GM19328 (cell line): ENCODE measurements at regions not wholly inside any gene's neighbourhood (a gene's known extent, or its start where the extent isn't known, plus 50 kb on each side); places are given as distances from the start of the nearest gene placed in this dataset.
"Not testable (repeated sequence)": the region's sequence is repeated elsewhere in the genome, so short reads cannot be mapped to it uniquely, and the experiment has no call there.

Experiments used
- ATAC-seq: cut with Tn5 transposase; IDR thresholded peaks from one replicate; pipeline ENCODE4 v1.9.1; 2021; ENCODE audit warnings: mild to moderate bottlenecking, moderate library complexity; ENCODE audit not compliant: unreplicated experiment

DNA sequence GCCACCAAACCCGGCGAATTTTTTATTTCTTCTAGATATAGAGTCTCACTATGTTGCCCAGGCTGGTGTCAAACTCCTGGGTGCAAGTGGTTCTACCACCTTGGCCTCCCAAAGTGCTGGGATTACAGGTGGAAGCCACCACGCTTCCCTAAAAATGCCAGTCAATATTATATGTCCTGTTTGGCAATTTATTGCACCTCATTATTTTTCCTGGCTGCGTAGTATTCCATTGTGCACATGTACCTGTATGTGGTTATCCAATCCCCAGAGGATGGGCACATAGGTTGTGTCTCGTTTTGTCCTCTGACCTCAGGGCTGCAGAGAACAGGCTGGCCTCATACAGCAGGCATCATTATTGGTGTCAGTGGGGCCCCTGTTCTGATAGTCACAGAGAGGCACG is 181.7 kb downstream of the C9orf50 start:
- ATAC-seq = no peak

DNA sequence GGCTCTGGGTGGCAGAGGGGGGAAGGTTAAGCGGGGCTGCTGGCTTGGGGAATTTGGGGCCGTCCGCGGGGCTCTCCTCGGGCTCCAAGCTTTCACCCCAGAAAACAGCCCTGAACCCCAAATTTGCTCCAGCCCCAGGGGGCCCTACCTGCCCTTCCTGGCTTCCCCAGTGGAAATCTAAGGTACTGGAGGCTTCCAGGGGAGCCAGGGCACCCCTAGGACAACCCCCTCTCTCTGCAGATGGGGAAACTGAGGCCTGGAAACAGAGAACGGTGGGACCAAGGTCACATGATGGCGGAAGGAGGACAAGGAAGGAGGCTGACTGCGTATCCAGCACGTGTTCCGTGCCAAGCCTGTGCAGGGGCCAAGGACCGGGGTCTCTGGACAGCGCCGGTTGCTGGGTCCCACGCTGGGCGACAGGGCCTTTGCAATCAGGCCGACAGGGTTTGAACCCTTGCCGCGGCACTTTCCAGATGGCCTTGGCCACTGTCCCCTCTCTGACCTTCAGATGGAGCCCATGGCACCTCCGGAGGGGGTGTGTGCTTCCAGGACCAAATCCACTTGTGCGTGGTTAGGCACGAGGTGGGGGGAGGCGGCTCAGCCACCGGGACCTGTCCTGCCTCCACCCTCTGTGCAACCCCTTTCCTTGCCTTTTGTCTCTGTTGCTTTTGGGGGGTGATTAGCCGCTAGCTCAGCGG is 183.1 kb downstream of the C9orf50 start:
- no peak for ATAC-seq

DNA sequence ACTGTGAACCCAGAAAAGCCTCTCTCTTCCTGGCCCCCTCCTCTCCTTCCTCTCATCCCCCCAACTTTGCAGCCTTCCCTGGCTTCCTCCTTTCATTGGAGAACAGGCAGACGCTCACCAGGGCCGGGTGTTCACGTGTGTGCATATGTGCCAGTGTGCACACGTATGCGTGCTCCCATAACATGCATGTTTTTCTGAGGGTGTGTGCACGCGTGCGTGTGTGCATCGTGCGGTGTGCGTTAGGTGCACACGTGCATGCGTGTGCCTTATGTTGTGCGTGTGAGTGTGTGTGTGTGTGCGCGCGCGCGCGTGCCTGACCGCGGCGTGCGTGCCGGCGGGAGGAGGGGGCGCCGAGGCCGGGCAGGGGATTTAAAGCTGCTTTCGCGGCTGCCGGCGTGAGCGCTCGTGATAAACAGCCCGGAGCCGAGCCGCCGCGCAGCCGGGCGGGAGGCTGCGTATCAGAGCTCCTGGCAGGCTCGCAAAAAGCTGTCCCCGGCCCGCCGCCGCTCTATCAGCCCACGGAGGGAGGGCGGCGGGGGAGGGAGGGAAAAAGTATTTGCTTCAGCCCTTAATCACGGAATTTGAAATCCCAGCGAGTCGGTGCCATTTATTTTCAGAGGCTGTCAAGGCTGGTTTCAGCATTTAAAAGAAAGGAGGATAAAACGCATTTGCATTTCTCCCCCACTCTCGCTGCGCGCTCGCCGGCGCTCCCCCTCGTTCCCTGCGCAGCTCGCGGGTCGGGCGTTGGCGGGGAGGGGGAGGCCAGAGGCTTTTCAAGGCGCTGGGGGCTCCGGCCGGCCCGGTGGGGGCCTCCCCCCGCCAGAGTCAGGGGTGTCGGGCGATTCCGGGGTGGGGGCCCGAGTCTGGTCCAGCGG is 183.9 kb downstream of the C9orf50 start:
- ATAC-seq = no peak

DNA sequence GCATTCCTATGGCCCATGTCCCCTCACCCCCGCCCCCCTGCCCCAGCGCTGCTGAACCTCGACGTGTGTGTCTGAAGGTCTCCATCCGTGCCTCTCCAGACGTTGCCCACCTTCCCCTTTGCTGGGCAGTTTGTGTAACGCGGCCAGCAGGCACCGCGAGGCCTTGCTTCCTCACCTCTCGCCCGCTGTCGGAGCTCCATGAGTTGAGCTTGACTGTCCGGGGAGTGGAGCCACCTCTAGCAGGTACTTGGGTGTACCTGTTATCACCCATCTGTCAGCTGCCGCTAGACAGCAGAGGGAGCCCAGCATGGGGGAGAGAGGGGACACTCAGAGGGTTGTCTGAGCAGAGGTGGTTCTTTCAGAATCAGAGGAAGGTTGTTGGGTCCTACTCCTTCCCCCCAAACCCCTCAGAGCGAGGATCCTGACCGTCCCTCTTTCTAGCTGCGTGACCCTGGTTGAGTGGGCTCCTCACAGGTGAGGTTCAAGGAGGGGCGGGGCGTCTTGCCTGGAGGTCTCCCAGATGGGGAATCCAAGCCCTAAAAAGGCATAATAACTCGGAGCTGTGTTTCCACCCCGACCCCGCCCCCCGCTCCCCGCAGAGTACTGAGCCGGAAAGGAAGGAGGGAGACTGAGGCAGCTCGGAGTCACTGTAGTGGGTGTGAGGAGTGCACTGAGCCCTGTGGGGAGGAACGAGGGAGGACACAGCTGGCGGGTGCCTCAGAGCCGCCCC is 184.7 kb downstream of the C9orf50 start:
- no peak for ATAC-seq

DNA sequence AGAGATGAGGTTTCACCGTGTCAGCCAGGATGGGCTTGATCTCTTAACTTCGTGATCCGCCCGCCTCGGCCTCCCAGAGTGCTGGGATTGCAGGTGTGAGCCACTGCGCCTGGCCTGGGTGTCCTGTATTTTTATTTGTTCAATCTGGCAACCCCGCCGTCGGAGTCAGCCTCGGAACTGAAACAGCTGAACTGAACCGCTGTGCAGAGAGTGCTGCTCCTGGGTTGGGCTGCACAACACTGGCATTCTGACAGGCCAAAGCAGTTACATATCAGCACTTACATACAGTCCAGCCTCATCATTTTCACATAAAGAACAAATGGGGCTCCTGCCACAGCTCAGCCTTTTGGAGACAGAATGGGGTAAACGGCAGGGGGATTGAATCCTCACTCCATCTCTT is 185.6 kb downstream of the C9orf50 start:
- no peak for ATAC-seq

DNA sequence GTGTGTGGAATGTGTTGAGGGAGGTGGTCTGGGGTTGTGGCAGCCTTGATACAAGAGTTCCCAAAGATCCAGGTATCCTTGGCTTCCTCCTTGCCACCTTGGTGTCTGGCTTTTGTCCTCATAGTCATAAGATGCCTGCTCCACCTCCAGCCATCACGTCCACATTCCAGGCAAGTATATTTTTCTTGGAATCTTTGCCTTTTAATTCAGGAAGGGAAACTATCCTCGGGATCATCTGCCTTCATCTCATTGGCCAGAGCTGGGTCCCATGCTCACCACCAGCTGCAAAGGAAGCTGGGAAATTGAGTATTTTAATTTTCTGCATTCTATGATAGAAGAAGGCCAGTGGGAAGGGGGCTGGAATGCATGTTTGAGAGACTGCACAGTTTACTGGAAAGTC is 186.7 kb downstream of the C9orf50 start:
- ATAC-seq = no peak

DNA sequence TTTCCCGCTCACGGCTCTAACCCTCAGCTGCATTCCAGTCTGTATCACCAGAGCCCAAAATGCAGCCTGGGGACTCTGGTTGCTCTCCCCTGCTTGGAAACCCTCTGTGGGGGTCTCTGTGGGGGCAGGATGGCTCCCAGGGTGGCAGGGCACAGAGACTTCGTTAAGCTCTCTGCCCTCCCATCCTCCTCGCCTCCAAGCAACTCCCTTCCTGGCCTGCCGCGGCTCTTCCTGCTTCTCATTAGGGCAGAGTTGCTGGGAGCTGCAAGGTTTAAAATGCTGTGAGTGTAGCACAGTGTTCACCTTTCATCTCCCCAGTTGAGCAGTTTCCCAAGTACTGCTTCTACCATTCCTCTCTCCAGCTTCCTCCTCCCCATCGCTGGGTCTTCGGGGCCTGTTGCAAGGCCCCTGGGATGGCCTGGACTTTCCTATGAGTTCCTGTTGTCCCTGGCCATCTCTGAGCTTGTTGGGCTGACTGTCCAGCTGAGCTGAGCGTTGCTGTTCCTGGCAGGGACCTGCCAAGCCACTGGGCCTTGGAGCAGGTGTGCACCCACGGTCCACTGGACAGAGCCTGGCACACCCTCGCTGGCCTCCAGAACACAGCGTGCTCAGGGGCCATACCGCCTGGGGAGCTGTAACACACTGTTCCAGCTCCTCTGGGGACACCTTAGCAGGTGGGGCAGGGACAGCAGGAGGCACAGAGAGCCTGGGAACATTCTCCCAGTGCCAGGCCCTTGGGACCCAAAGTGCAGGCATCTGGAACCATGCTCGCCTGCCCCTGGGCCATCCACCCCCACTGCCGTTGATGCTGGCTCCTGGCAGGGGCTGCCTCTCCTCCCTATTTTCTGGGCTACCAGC is 188.4 kb downstream of the C9orf50 start:
- no peak for ATAC-seq

DNA sequence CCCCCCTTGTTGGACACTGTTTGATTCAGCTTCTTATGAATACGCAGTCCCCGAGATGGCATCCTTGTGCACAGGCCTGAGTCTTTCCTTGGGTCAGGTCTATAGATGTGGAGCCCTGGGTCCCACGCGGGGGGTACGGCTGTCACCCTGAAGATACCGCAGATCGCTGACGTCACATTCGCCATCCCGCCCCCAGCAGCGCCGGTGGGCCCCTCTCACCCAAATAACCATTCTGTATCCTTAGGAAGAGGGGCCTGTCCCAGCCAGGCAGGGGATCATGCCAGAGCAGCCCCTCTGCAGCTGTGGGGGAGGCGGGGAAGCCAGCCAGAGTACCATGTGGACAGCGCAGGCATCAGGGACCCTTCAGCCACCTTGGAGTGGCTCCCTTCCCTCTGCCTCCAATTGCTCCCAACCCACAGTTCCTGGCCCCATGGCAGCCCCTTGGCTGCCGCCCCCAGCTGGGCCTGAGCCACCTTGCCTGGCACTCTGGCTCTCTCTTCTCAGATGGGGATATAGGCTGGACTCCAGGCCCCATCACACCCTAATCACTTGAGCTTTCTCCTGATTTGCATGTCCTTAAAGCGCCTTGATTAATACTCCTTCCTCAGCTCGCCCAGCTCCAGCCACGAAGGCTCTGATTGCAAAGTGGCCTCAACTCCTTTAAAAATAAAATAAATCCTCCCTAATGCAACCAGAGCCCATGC is 189.8 kb downstream of the C9orf50 start:
- no peak for ATAC-seq

DNA sequence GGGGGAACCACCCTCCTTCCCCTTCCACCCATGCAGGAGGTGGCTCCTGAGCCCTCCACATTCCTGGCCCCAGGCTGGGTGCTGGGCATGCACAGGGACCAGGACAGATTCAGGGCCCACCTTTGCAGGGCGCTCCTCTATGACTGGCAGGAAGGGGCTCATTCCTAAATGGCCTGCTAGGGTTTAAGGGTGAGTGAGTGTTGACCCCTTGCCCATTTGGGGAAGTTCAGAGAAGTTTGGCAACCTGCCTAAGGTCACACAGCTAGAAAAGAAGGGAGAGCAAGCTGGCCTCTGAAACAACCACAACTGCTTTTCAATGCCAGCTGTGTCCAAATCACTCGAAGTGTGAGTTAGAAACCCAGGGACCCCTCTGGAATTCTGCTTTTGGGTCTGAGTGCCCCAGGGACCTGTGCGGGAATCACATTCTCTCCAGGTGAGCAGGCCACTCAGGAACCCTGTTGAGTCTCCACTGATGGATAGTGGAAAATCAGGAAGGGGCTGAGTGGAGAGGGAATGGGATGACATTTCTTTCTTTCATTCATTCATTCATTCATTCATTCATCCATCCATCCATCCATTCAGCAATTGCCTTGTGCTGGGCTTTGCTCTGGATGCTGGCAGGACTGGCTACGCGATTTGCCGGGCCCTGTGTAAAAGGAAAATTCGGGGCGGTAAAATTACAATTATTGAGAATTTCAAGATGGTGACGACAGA is 191.9 kb downstream of the C9orf50 start:
- ATAC-seq = no peak

DNA sequence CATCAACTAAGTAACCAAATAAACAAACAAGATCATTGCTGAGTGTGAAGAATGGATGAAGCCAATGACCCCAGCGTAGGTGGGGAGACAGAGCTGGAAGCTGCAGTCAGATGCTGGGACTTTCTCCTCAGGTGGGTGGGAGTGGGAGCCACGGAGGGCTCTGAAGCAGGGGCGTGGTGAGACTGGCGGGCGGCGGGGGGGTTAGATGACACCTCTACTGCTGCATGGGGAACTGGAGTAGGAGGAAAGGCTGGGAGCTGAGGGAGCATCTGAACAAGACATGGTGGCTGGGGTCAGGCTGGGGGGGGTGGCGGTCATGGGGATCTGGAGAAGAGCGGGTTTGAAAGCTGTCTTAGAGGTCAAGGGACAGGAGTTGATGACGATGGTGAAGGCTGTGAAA is 193.8 kb downstream of the C9orf50 start:
- no peak for ATAC-seq

DNA sequence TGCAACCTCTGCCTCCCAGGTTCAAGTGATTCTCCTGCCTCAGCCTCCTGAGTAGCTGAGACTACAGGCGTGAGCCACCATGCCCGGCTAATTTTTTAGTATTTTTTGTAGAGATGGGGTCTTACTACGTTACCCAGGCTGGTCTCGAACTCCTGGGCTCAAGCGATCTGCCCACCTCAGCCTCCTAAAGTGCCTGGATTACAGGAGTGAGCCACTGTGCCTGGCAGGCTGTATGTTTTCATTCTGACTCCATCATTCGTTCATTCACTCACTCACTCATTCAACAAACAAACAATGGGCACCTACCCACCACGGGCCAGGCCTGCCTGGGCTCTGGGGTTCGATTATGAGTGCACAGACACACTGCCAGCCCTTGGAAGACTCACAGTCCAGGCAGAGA is 197.1 kb downstream of the C9orf50 start:
- not testable (repeated sequence) for ATAC-seq

DNA sequence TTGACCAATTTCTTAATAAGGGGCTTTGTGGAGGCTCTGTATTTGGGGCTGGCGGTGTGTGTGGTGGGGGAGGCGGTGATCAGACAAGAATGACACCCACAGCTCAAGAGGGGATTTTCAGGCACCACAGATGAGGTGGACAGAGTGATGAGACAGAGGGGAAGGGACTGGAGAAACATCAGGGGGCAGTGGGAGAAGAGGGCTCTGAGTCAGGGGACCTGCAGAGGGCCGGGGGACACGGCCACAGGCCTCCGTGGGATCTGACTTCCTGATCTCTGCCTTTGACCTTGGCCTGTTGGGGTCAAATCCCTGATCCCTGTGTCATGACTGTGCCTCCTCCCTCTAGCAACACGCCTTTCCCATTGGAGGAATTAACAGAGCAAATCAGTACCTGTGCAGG is 197.7 kb downstream of the C9orf50 start:
- ATAC-seq = no peak

DNA sequence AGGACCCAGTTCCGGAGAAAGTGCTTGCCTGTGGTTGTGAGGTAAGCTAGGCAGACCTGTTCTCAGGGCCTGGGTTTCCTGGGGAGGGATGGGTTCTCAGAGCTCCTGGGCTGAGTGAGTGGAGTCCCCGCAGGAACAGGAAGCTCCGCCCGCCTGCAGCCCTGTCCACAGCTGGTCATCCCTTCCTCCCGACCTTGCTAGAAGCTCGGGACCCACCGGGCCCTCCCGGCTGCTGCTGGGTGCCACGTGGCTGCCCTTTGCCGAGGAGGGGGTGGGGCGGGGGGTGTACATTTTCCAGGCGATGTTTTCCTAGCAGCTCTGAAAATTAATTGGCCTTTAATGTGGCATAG is 198.1 kb downstream of the C9orf50 start:
- no peak for ATAC-seq

DNA sequence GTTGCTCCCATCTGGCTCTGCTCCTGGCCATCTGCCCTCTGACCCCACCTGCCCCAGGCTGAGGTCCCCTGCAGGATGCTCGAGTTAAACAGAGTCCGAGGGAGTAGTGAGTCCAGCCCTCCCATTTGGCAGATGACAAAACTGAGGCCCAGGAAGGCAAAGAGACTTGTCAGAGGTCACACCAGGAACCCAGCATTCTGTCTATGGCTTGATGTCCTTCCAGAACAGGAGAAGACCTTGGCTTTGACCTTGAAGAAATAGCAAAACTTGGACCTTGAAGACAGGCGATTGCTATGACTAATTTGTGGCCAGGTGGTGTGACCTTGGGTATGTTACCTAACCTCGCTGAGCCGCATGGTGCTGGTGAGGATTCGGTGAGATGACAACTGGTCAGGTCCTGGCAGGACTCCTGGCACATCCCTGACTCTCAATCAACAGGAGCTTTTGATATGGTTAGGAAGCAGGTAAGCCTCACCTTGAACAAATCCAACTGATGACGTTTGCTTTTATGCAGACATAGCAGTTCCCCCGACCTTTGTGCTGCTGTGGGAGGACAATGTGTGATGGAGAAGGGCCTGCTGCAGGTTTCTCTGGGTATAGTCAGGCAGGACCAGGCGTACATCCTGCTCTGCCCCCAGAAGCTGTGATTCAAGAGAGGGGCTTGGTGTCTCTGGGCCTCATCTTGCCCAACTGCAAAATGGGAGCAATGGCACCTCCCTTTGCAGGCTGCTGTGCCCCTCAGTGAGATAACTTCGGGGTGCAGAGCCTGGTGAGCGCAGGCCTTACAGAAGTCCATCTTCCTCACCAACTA is 198.7 kb downstream of the C9orf50 start:
- ATAC-seq = no peak

DNA sequence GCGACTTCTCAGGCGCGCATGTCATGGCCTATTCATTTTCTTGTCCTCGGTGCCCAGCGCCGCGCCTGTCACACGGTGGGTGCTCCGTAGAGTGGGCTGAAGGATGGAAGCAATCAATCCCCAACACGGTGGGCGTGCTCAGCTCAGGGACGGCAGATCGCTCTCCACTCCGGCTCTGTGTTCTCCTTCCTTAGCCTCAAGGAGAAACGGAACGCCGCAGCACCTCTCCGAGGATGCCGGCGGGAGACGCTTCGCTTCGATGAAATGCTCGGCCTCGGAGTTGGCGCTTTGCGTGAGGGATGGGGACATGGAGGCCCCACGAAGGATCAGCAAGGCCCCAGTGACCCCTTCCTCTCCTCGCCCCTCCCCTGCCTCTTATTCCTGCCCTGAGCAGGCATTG is 199.5 kb downstream of the C9orf50 start:
- ATAC-seq = no peak

DNA sequence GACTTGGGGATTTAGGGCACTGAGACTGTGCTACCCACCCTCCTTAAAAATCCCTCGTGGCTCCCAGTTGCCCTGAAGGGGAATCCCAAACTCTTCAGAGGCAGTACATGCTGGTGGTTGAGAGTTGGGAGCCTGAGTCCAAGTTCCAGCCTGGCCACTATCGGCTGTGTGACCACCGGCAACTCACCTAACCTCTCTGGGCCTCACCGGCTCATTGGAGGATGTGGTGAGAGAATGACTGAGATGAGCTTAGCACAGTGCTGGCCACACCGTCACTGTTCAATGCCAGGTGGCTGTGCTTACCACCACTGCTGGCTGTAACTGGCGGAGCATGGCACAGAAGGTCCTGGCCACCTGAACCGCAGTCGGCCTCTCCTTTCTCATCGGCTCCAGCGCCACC is 200.2 kb downstream of the C9orf50 start:
- ATAC-seq = no peak

DNA sequence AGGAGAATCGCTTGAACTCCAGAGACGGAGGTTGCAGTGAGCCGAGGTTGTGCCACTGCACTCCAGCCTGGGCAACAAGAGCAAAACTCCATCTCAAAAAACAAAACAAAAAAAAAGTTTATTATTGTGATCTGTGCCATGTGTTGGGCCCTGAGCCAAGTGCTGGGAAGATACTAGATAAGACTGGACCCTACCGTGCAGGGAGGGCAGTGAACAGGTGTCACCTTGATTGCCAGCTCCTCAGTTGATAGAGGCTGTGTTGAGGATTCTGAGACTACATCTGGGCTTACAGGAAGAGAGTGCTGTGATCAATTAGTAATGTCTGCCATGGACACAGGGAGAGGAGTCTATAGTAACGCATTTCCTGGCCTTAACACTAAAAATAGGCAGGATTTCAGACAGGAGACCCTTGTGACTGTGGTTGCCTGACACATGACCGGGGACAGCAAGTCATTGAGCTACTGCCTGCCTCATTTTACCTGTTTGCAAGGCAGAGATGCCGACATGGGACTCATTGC is 201.5 kb downstream of the C9orf50 start:
- ATAC-seq = no peak

DNA sequence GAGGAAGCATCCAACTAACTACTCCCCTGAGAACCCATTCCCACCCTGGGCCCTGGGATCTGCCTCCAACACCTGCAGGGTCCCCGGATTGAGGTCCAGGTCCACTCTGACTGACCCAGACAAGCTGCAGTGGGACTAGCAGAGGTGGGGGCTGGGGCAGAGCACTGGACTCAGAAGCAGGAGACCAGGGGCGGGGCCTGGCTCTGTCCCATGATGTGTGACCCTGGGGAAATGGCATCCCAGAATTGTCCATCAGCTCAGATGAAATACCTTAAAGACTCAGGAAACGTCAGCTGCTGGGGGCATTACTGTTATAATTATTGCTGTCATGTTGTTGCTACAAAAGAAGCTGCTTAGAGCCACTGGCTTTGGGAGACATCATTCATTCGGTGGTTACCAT is 202.4 kb downstream of the C9orf50 start:
- ATAC-seq = no peak
